ENCODE measurements at regions not wholly inside any gene's neighbourhood (a gene's known extent, or its start where the extent isn't known, plus 50 kb on each side); places are given as distances from the start of the nearest gene placed in this dataset.
"Not testable (repeated sequence)": the region's sequence is repeated elsewhere in the genome, so short reads cannot be mapped to it uniquely, and the experiment has no call there.

- Histone ChIP-seq H3K4me3 (ENCODE audit: low read depth in 1 of 2, low read length in 1 of 2) (no peak overlapping the region), H3K36me3 (no peaks in the 10 kb centered on the region), H3K27ac (no peak overlapping the region), H3K27me3 (no peaks in the 10 kb centered on the region), H3K4me1 (ENCODE audit: control insufficient read depth in 1 of 2, insufficient read depth in 1 of 2, low read depth in 1 of 2, low read length in 1 of 2) (no peaks in the 10 kb centered on the region), H3K9me3 (no peaks in the 10 kb centered on the region)
- TF ChIP-seq CTCF (IDR thresholded peaks at IDR 0.05) = no peak
Observed at GRCh38 chr14:44741431-44741830, 220.3 kb downstream of the KLHL28 start.

- Histone ChIP-seq H3K27me3 (no peaks in the 10 kb centered on the region), H3K36me3 (no peaks in the 10 kb centered on the region), H3K4me1 (ENCODE audit: control insufficient read depth in 1 of 2, insufficient read depth in 1 of 2, low read depth in 1 of 2, low read length in 1 of 2) (no peaks in the 10 kb centered on the region), H3K9me3 (no peaks in the 10 kb centered on the region), H3K27ac (no peak overlapping the region), H3K4me3 (ENCODE audit: low read depth in 1 of 2, low read length in 1 of 2) (no peak overlapping the region)
- TF ChIP-seq CTCF (IDR thresholded peaks at IDR 0.05) = no peak
Observed at GRCh38 chr14:44736326-44736725, 225.4 kb downstream of the KLHL28 start.

- H3K4me1 ChIP-seq (ENCODE audit: control insufficient read depth in 1 of 2, insufficient read depth in 1 of 2, low read depth in 1 of 2, low read length in 1 of 2) = no peaks in the 10 kb centered on the region
- H3K27me3 ChIP-seq = no peaks in the 10 kb centered on the region
- TF ChIP-seq CTCF (IDR thresholded peaks at IDR 0.05) = no peak
- H3K27ac ChIP-seq = no peak overlapping the region
- H3K4me3 ChIP-seq (ENCODE audit: low read depth in 1 of 2, low read length in 1 of 2) = no peak overlapping the region
- no peaks in the 10 kb centered on the region for H3K36me3 ChIP-seq
- no peaks in the 10 kb centered on the region for H3K9me3 ChIP-seq
Observed at GRCh38 chr14:44732144-44732543, 225.1 kb upstream of the FSCB start.

DNA sequence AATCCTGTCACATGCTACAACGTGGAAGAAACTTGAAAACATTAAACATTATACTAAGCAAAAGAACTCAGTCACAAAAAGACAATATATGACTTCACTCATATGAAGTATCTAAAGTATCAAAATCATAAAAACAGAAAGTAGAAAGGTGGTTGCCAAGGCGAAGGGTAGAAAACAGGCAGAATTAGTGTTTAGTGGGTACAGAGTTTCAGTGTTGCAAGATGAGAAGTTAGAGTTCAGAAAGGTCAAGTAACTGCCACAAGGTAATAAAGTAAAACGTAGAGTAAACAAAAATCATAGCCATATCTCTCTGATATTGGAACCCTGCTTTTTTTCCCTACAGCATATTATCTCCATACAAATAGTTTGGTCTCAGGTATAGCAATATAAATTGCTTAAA is 223.8 kb upstream of the FSCB start:
- Histone ChIP-seq H3K4me3 (ENCODE audit: low read depth in 1 of 2, low read length in 1 of 2) (no peak overlapping the region), H3K36me3 (no peaks in the 10 kb centered on the region), H3K27me3 (no peaks in the 10 kb centered on the region), H3K9me3 (no peaks in the 10 kb centered on the region), H3K4me1 (ENCODE audit: control insufficient read depth in 1 of 2, insufficient read depth in 1 of 2, low read depth in 1 of 2, low read length in 1 of 2) (no peaks in the 10 kb centered on the region), H3K27ac (no peak overlapping the region)
- TF ChIP-seq CTCF (IDR thresholded peaks at IDR 0.05) = no peak

DNA sequence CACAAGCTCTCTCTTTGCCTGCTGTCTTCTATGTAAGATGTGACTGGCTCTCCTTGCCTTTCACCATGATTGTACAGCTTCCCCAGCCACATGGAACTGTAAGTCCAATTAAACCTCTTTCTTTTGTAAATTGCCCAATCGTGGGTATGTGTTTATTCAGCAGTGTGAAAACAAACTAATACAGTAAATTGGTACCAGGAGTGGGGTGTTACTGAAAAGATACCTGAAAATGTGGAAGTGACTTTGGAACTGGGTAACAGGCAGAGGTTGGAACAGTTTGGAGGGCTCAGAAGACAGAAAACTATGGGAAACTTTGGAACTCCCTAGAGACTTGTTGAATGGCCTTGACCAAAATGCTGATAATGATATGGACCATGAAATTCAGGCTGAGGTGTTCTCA is 214.3 kb upstream of the FSCB start:
- H3K9me3 ChIP-seq; H3K36me3 ChIP-seq; H3K27me3 ChIP-seq; H3K4me1 ChIP-seq (ENCODE audit: control insufficient read depth in 1 of 2, insufficient read depth in 1 of 2, low read depth in 1 of 2, low read length in 1 of 2); H3K27ac ChIP-seq; H3K4me3 ChIP-seq (ENCODE audit: low read depth in 1 of 2, low read length in 1 of 2): not testable (repeated sequence)

DNA sequence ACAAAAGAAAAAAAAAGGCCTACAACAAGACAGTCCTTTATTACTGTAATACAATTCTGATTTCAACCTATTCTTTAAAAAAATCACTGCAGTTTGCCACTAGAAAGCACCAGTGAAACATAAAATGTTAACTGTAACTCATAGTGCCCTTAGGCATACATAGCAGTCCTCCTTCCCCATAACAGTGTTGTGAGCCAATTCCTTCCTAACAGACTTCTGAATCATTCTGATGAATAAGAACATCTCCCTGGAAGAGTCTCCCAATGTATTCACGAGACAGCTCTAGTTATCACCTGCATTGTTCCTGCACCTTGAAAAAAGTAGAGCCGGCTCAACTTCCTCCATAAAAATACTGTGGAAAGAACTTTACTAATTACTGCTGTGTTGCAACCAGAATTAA is 213.6 kb upstream of the FSCB start:
- no peak for TF ChIP-seq CTCF (IDR thresholded peaks at IDR 0.05)
- Histone ChIP-seq H3K36me3 (no peaks in the 10 kb centered on the region), H3K27ac (no peak overlapping the region), H3K9me3 (no peaks in the 10 kb centered on the region), H3K27me3 (no peaks in the 10 kb centered on the region), H3K4me1 (ENCODE audit: control insufficient read depth in 1 of 2, insufficient read depth in 1 of 2, low read depth in 1 of 2, low read length in 1 of 2) (no peaks in the 10 kb centered on the region), H3K4me3 (ENCODE audit: low read depth in 1 of 2, low read length in 1 of 2) (no peak overlapping the region)

Measured in neutrophil (primary cell).